ENCODE measurements at regions not wholly inside any gene's neighbourhood (a gene's known extent, or its start where the extent isn't known, plus 50 kb on each side); places are given as distances from the start of the nearest gene placed in this dataset.

- TF ChIP-seq POLR2AphosphoS5 (IDR thresholded peaks at IDR 0.05; ENCODE audit: low read depth, low read length) (no peak), CTCF (IDR thresholded peaks at IDR 0.05) (no peak), REST (IDR thresholded peaks at IDR 0.05; ENCODE audit: insufficient read depth in 1 of 2, low read depth in 2 of 2, low read length in 1 of 2) (no peak), TCF7L2 (IDR thresholded peaks at IDR 0.05; ENCODE audit: low read depth, low read length) (no peak)
These were observed 424.6 kb downstream of the TRIB2 start for GRCh38 chr2:13141315-13141714.

Measured in Panc1 (cell line).